Activated CD4-positive, alpha-beta T cell treated with anti-CD3 and anti-CD28 coated beads, Interleukin-2, amount 10 ng/mL, durations not matched to agents 7 days and 5 days (primary cell): ENCODE measurements at regions not wholly inside any gene's neighbourhood (a gene's known extent, or its start where the extent isn't known, plus 50 kb on each side); places are given as distances from the start of the nearest gene placed in this dataset.

Source experiments
- CTCF ChIA-PET: fragments of 350-600 bp; sonication (Branson Sonifier 250); formaldehyde crosslinking; loops from one replicate; lab custom pipeline; 2021; ENCODE audit warnings: antibody characterized with exemption; lab: Charles Lee
- POLR2A ChIA-PET: fragments of 350-600 bp; sonication (Branson Sonifier 250); formaldehyde crosslinking; loops from one replicate; lab custom pipeline; 2021; ENCODE audit warnings: antibody characterized with exemption; lab: Charles Lee
- DNase-seq: peaks from one replicate; pipeline ENCODE4 v3.0.0-alpha.2; 2020
- H3K27ac Mint-ChIP-seq: one replicate; pipeline ENCODE4 v1.8.0; 2021; ENCODE audit warnings: mild to moderate bottlenecking, moderate library complexity, mixed read lengths
- H3K27me3 Mint-ChIP-seq: one replicate; pipeline ENCODE4 v1.8.0; 2021; ENCODE audit warnings: mixed read lengths
- H3K36me3 Mint-ChIP-seq: one replicate; pipeline ENCODE4 v1.8.0; 2021; ENCODE audit warnings: low read depth, mixed read lengths
- H3K4me1 Mint-ChIP-seq: one replicate; pipeline ENCODE4 v1.8.0; 2021; ENCODE audit warnings: mixed read lengths
- H3K4me3 Mint-ChIP-seq: one replicate; pipeline ENCODE4 v1.8.0; 2021; ENCODE audit warnings: mild to moderate bottlenecking, moderate library complexity, mixed read lengths
- H3K9me3 Mint-ChIP-seq: one replicate; pipeline ENCODE4 v1.8.0; 2021; ENCODE audit warnings: mixed read lengths

GRCh38 chr3:24668039-24668438 is 173.4 kb upstream of the THRB start:
- POLR2A ChIA-PET, result no interaction called here
- no peaks in the 10 kb centered on the region for H3K9me3 Mint-ChIP-seq
- no peak overlapping the region for H3K27ac Mint-ChIP-seq
- CTCF ChIA-PET, result no interaction called here
- no peaks in the 10 kb centered on the region for H3K36me3 Mint-ChIP-seq
- H3K4me1 Mint-ChIP-seq, result no peaks in the 10 kb centered on the region
- no peak overlapping the region for H3K4me3 Mint-ChIP-seq
- DNase-seq, result no peak
- H3K27me3 Mint-ChIP-seq, result peaks cover 4% of the 10 kb centered on the region

DNA sequence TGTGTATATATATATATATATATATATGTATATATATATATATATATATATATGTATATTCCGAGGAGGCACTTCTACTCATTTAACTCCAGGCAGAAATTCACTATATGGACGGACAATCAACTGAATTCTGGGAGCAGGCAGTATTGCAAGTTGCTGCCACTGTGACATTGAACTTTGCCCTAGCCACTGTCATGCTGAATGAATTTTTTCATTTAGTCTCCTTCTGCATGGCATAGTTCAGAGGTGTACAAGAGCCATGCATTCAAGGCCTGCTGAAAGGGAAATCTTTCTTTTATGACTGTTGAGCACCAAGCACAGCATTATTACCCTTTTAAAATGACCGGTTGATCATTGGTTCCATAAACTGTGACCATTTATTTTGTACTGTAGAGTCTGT is 176.2 kb upstream of the THRB start:
- POLR2A ChIA-PET, result no interaction called here
- H3K27me3 Mint-ChIP-seq, result peaks cover 9% of the 10 kb centered on the region
- H3K4me1 Mint-ChIP-seq, result no peaks in the 10 kb centered on the region
- no peak overlapping the region for H3K27ac Mint-ChIP-seq
- CTCF ChIA-PET, result no interaction called here
- no peaks in the 10 kb centered on the region for H3K36me3 Mint-ChIP-seq
- H3K9me3 Mint-ChIP-seq, result no peaks in the 10 kb centered on the region
- H3K4me3 Mint-ChIP-seq, result no peak overlapping the region
- DNase-seq, result no peak

GRCh38 chr3:24673596-24673995 is 178.9 kb upstream of the THRB start:
- H3K4me1 Mint-ChIP-seq, result peaks cover 8% of the 10 kb centered on the region
- no peaks in the 10 kb centered on the region for H3K36me3 Mint-ChIP-seq
- no peak overlapping the region for H3K4me3 Mint-ChIP-seq
- H3K27ac Mint-ChIP-seq, result no peak overlapping the region
- H3K9me3 Mint-ChIP-seq, result no peaks in the 10 kb centered on the region
- H3K27me3 Mint-ChIP-seq, result peaks cover 18% of the 10 kb centered on the region
- ChIA-PET CTCF (no interaction called here), POLR2A (no interaction called here)
- no peak for DNase-seq

DNA sequence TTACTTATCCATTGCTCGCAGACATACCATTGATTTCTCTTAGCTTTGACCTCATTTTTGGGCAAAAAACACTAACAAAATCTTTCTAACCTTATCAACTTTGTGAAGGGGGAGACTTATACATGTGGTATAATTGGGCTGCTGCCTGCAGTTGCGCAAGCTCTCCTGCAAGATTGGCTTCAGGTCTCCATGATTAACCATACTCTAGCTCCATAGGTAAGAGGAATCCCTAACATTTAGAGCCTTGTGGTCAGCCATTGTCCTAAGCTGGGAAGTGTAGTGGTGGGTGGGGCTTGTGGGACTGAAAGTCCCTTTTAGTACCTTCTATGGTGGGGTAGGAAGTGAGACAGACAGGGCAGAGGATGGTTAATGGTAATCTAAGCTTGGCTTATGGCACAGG is 179.6 kb upstream of the THRB start:
- peaks cover 13% of the 10 kb centered on the region for H3K4me1 Mint-ChIP-seq
- no peaks in the 10 kb centered on the region for H3K36me3 Mint-ChIP-seq
- H3K4me3 Mint-ChIP-seq, result no peak overlapping the region
- no peak overlapping the region for H3K27ac Mint-ChIP-seq
- H3K9me3 Mint-ChIP-seq, result no peaks in the 10 kb centered on the region
- no peak for DNase-seq
- CTCF ChIA-PET, result no interaction called here
- peaks cover 22% of the 10 kb centered on the region for H3K27me3 Mint-ChIP-seq
- POLR2A ChIA-PET, result no interaction called here

DNA sequence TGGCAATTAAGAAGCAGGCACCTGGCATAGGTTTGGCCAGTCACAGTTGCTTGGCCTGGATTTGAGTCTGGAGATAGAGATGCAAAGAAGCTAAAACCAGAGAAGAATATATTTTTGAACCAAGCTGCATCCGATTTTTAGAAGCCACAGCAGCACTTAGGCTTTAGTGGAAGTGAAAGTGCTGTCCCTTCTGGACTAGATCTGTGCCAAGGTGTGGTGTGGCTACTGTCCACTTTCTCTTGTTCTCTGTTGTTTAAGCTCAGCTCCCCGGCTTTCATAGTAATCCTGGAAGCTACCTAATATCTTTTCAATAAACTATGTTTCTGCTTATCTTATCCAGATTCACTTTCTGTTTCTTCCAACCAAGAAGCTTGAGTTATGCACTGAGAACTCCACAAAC is 183.4 kb upstream of the THRB start:
- peaks cover 13% of the 10 kb centered on the region for H3K4me1 Mint-ChIP-seq
- ChIA-PET CTCF (interaction anchor here (0.6 kb wide), 1 partner anchor 762 kb away, joined by 3 read pairs; no protein-coding TSS in a partner anchor), POLR2A (no interaction called here)
- H3K4me3 Mint-ChIP-seq, result peak overlapping the region; percentile 41
- H3K36me3 Mint-ChIP-seq, result no peaks in the 10 kb centered on the region
- peaks cover 41% of the 10 kb centered on the region for H3K27me3 Mint-ChIP-seq
- H3K27ac Mint-ChIP-seq, result no peak overlapping the region
- H3K9me3 Mint-ChIP-seq, result no peaks in the 10 kb centered on the region
- no peak for DNase-seq

DNA sequence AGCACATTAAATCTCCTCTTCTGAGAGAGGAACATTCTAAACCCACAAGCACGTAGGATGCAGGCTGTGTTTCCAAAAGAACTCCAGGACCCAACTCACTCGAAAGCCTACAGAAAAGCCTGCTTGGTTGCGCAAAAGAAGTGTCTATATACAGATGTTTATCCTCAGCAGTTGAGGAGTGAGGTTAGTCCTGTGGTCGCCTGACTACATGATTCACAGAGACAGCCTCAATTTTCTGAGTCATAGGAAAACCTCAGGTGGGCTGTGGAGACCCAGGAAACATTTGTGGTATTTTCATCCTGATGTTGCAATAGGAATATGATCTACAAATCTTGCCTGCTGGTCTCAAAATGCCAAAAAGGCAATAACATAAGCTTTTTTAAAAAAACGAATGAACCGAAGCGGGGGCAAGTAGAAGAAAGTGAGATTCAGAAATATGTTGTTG is 183.8 kb upstream of the THRB start:
- CTCF ChIA-PET, result interaction anchor here (0.6 kb wide), 1 partner anchor 762 kb away, joined by 3 read pairs; no protein-coding TSS in a partner anchor
- Mint-ChIP-seq H3K36me3 (no peaks in the 10 kb centered on the region), H3K4me1 (peaks cover 13% of the 10 kb centered on the region), H3K4me3 (peak overlapping the region; percentile 41), H3K27me3 (peaks cover 44% of the 10 kb centered on the region), H3K9me3 (no peaks in the 10 kb centered on the region), H3K27ac (no peak overlapping the region)
- POLR2A ChIA-PET, result no interaction called here
- DNase-seq, result peak; percentile 25

DNA sequence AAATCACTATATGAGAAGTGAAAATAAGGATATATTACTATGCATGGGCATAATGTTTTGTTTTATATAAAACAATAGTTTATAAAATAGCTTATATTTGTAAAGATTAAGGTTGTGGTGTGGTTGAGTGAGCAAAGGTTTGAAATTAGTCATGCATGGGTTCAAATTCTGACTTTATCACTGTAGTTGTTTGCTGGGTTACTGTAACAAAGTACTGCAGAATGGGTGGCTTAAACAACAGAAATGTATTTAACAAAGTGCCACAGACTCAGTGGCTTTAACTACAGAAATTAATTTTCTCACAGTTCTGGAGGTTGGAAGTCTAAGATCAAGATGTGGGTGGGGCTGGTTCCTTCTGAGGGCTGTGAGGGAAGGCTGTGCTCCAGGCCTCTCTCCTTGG is 184.8 kb upstream of the THRB start:
- peaks cover 13% of the 10 kb centered on the region for H3K4me1 Mint-ChIP-seq
- ChIA-PET CTCF (no interaction called here), POLR2A (no interaction called here)
- H3K27me3 Mint-ChIP-seq, result peaks cover 50% of the 10 kb centered on the region
- H3K9me3 Mint-ChIP-seq, result no peaks in the 10 kb centered on the region
- H3K27ac Mint-ChIP-seq, result no peak overlapping the region
- H3K4me3 Mint-ChIP-seq, result no peak overlapping the region
- DNase-seq, result no peak
- no peaks in the 10 kb centered on the region for H3K36me3 Mint-ChIP-seq

GRCh38 chr3:24680214-24680967 is 185.7 kb upstream of the THRB start:
- peaks cover 50% of the 10 kb centered on the region for H3K27me3 Mint-ChIP-seq
- CTCF ChIA-PET, result interaction anchor here (0.5 to 0.8 kb wide), 2 partner anchors 9 to 1663 kb away, joined by 3 read pairs; no protein-coding TSS in a partner anchor
- no peaks in the 10 kb centered on the region for H3K36me3 Mint-ChIP-seq
- H3K4me3 Mint-ChIP-seq, result no peak overlapping the region
- H3K9me3 Mint-ChIP-seq, result no peaks in the 10 kb centered on the region
- peaks cover 13% of the 10 kb centered on the region for H3K4me1 Mint-ChIP-seq
- POLR2A ChIA-PET, result no interaction called here
- no peak overlapping the region for H3K27ac Mint-ChIP-seq
- peak; percentile 50 for DNase-seq

- no peaks in the 10 kb centered on the region for H3K36me3 Mint-ChIP-seq
- peaks cover 21% of the 10 kb centered on the region for H3K4me1 Mint-ChIP-seq
- ChIA-PET CTCF (no interaction called here), POLR2A (no interaction called here)
- H3K9me3 Mint-ChIP-seq, result no peaks in the 10 kb centered on the region
- DNase-seq, result no peak
- peaks cover 48% of the 10 kb centered on the region for H3K27me3 Mint-ChIP-seq
- H3K27ac Mint-ChIP-seq, result no peak overlapping the region
- no peak overlapping the region for H3K4me3 Mint-ChIP-seq
These were observed 187.5 kb upstream of the THRB start for GRCh38 chr3:24682141-24682547.

- Mint-ChIP-seq H3K27me3 (peaks cover 46% of the 10 kb centered on the region), H3K36me3 (no peaks in the 10 kb centered on the region), H3K9me3 (no peaks in the 10 kb centered on the region), H3K27ac (no peak overlapping the region), H3K4me3 (no peak overlapping the region), H3K4me1 (peaks cover 18% of the 10 kb centered on the region)
- CTCF ChIA-PET, result interaction anchor here (0.6 kb wide), 2 partner anchors 55 to 672 kb away, joined by 3 to 5 read pairs; no protein-coding TSS in a partner anchor
- POLR2A ChIA-PET, result no interaction called here
- no peak for DNase-seq
These were observed 188.4 kb upstream of the THRB start for GRCh38 chr3:24683090-24683489.

GRCh38 chr3:24683633-24684384 is 189.2 kb upstream of the THRB start:
- Mint-ChIP-seq H3K27me3 (peaks cover 40% of the 10 kb centered on the region), H3K4me1 (peaks cover 11% of the 10 kb centered on the region), H3K36me3 (no peaks in the 10 kb centered on the region), H3K27ac (no peak overlapping the region), H3K4me3 (no peak overlapping the region), H3K9me3 (no peaks in the 10 kb centered on the region)
- ChIA-PET CTCF (interaction anchor here (0.6 kb wide), 1 partner anchor 673 kb away, joined by 5 read pairs; no protein-coding TSS in a partner anchor), POLR2A (no interaction called here)
- no peak for DNase-seq

DNA sequence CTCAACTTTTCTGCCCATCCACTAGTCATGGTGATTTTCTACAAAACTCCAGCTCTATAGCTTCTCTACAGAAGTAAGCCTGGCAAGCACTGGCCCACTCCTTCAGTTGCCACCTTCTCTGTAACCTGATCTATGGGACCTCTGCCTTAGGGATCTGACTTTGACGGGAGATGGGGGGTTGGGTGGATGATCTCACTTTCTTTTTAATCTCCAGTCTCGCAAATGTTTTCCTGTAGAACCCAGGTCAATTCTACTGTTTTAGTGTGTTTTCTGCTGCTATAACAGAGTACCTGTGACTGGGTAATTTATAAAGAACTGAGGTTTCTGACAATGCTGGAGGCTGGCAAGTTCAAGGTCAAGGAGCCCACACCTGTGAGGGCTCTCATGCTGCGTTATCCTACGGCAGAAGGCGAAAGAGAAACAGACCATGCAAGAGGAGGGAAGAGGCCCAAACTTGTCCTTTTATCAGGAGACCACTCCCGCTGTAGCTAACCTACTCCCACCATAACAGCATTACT is 189.9 kb upstream of the THRB start:
- Mint-ChIP-seq H3K36me3 (no peaks in the 10 kb centered on the region), H3K27me3 (peaks cover 36% of the 10 kb centered on the region), H3K27ac (no peak overlapping the region), H3K4me1 (peaks cover 8% of the 10 kb centered on the region), H3K9me3 (no peaks in the 10 kb centered on the region), H3K4me3 (no peak overlapping the region)
- ChIA-PET CTCF (no interaction called here), POLR2A (no interaction called here)
- no peak for DNase-seq

DNA sequence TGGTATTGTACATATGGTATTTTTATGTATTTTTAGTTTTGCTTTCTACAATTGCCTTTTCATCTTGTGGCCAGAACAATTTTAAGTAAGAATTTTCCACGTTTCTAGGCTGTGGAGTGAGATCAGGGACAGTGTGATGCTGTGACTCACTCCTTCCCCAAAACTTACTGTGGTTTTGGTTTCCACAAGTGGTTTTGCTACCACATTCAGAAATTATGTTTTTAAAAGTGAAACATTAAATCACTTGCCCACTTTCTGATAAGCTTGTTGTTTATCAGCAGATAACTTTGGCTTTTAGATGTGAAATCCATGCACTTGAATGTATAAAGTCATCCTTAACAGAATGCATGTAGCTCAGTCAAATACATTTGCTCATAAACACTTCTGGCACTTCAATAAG is 192.2 kb upstream of the THRB start:
- ChIA-PET POLR2A (interaction anchor here (0.6 kb wide), 1 partner anchor 57 kb away, joined by 3 read pairs; no protein-coding TSS in a partner anchor), CTCF (no interaction called here)
- no peaks in the 10 kb centered on the region for H3K36me3 Mint-ChIP-seq
- H3K4me3 Mint-ChIP-seq, result no peak overlapping the region
- peaks cover 25% of the 10 kb centered on the region for H3K27me3 Mint-ChIP-seq
- no peaks in the 10 kb centered on the region for H3K9me3 Mint-ChIP-seq
- DNase-seq, result no peak
- no peak overlapping the region for H3K27ac Mint-ChIP-seq
- peaks cover 8% of the 10 kb centered on the region for H3K4me1 Mint-ChIP-seq
